ENCODE measurements at regions not wholly inside any gene's neighbourhood (a gene's known extent, or its start where the extent isn't known, plus 50 kb on each side); places are given as distances from the start of the nearest gene placed in this dataset.

- Mint-ChIP-seq H3K9me3 (0 out of 5 replicates have a peak, but pooled peaks cover 0 to 5% of the 10 kb centered on the region in 2 experiments), H3K27me3 (ENCODE audit: low read depth) (no peaks in the 10 kb centered on the region), H3K36me3 (ENCODE audit: insufficient read depth in 1 of 3, low read depth in 3 of 3) (no peaks in the 10 kb centered on the region), H3K27ac (no peak overlapping the region), H3K4me1 (no peaks in the 10 kb centered on the region), H3K4me3 (no peak overlapping the region)
- Histone ChIP-seq H3T11ph (ENCODE audit: low read length) (no peak overlapping the region), H3K79me1 (ENCODE audit: insufficient read depth, low read depth, low read length, poor library complexity, severe bottlenecking) (no peaks in the 10 kb centered on the region), H3K9ac (ENCODE audit: extremely low read depth, insufficient read length, low read length) (no peak overlapping the region), H4K8ac (replicated peaks; ENCODE audit: insufficient read length, low read depth, low read length) (no peak overlapping the region), H3K4me2 (ENCODE audit: insufficient read depth, insufficient read length, low read length) (no peak overlapping the region), H2AK5ac (ENCODE audit: insufficient read length, low read length) (no peak overlapping the region), H2BK20ac (ENCODE audit: low read depth, low read length, poor library complexity, severe bottlenecking) (no peak overlapping the region), H3K14ac (ENCODE audit: insufficient read depth, low read length) (no peak overlapping the region), H4K91ac (ENCODE audit: insufficient read length, low read depth, low read length) (no peak overlapping the region), H4K20me1 (ENCODE audit: control insufficient read depth, insufficient read depth, insufficient read length) (no peaks in the 10 kb centered on the region), H3K79me2 (ENCODE audit: insufficient read depth, low read length) (no peaks in the 10 kb centered on the region), H2BK5ac (ENCODE audit: insufficient read length, low read length) (no peak overlapping the region), H3K23me2 (ENCODE audit: insufficient read length, low read depth, low read length, poor library complexity, severe bottlenecking) (no peaks in the 10 kb centered on the region), H3K27ac (ENCODE audit: insufficient read length, low read depth, low read length) (no peak overlapping the region), H2BK15ac (ENCODE audit: low read depth, low read length) (no peak overlapping the region), H3K23ac (ENCODE audit: insufficient read length, low read depth, low read length) (no peak overlapping the region), H4K5ac (ENCODE audit: insufficient read length, low read depth, low read length) (no peak overlapping the region), H2AFZ (ENCODE audit: low read length) (no peak overlapping the region), H3K4me1 (ENCODE audit: insufficient read depth, low read length) (no peaks in the 10 kb centered on the region), H2BK120ac (ENCODE audit: low read depth, low read length, poor library complexity, severe bottlenecking) (no peak overlapping the region), H3K18ac (ENCODE audit: insufficient read length, low read depth, low read length) (no peak overlapping the region), H3K9me3 (ENCODE audit: control insufficient read depth, low read depth, low read length) (no peaks in the 10 kb centered on the region), H3K4ac (ENCODE audit: low read depth, low read length) (no peak overlapping the region), H2BK12ac (ENCODE audit: insufficient read length, low read depth, low read length) (no peak overlapping the region), H3K27me3 (ENCODE audit: insufficient read depth, low read length) (no peaks in the 10 kb centered on the region), H3K56ac (ENCODE audit: insufficient read length, low read depth, low read length) (no peak overlapping the region)
- WGBS (ENCODE audit: extremely low coverage, insufficient read length, low lambda C conversion rate): no CpG with 5 or more reads among the region's 4 CpGs
- TF ChIP-seq CTCF (conservative IDR thresholded peaks at IDR 0.05): no peak
- DNase-seq: no peak
These were observed 373.2 kb downstream of the PCDH17 start for GRCh38 chr13:58004751-58005150.
